Vagina (tissue), 2 donors: ENCODE measurements at regions not wholly inside any gene's neighbourhood (a gene's known extent, or its start where the extent isn't known, plus 50 kb on each side); places are given as distances from the start of the nearest gene placed in this dataset.

Experiments used
- DNase-seq, 2 donors: peaks; one replicate each; pipeline ENCODE4 v3.0.0-alpha.2; 2017; ENCODE audit errors: extremely low spot score in 2 of 2
- H3K27ac ChIP-seq: fragments of 200-600 bp; sonication (generic); one replicate; pipeline ENCODE4 v1.5.1; 2019
- H3K27me3 ChIP-seq: fragments of 200-600 bp; sonication (generic); one replicate; pipeline ENCODE4 v1.5.1; 2019
- H3K36me3 ChIP-seq, 2 donors: fragments of 200-600 bp; sonication (generic); one replicate each; pipeline ENCODE4 v1.5.1; 2017 to 2019
- H3K4me1 ChIP-seq: fragments of 200-600 bp; sonication (generic); one replicate; pipeline ENCODE4 v1.5.1; 2019
- H3K4me3 ChIP-seq, 2 donors: fragments of 200-600 bp; sonication (generic); 1 replicate in 1 of 2; 2 replicates in 1 of 2; pipeline ENCODE4 v1.5.1; 2016 to 2019
- H3K9me3 ChIP-seq: fragments of 200-600 bp; sonication (generic); one replicate; pipeline ENCODE4 v1.5.1; 2019
- CTCF ChIP-seq, 3 experiments: fragments of 450-650 bp in 2 of 3; fragments of 200-600 bp in 1 of 3; sonication (generic) in 1 of 3; IDR thresholded peaks; one replicate each; pipeline ENCODE4 v1.5.1; 2017 to 2019; ENCODE audit warnings: antibody characterized with exemption in 3 of 3, mild to moderate bottlenecking in 2 of 3, moderate library complexity in 2 of 3
- POLR2A ChIP-seq, 2 donors: fragments of 450-650 bp; IDR thresholded peaks; one replicate each; pipeline ENCODE4 v1.6.1; 2017; ENCODE audit warnings: antibody characterized with exemption in 2 of 2, mild to moderate bottlenecking in 2 of 2, moderate library complexity in 2 of 2
- POLR2AphosphoS5 ChIP-seq, 2 donors: sonication (generic); formaldehyde crosslinking; IDR thresholded peaks; one replicate each; pipeline ENCODE4 v1.9.0; 2017; ENCODE audit warnings: antibody characterized with exemption in 2 of 2, mild to moderate bottlenecking in 2 of 2, low read depth in 1 of 2; ENCODE audit not compliant: insufficient read depth in 1 of 2
- intact Hi-C: fragments of 100-400 bp; cut with DNase I; formaldehyde crosslinking; loops from one replicate; pipeline ENCODE4 v1.15.1; 2023

DNA sequence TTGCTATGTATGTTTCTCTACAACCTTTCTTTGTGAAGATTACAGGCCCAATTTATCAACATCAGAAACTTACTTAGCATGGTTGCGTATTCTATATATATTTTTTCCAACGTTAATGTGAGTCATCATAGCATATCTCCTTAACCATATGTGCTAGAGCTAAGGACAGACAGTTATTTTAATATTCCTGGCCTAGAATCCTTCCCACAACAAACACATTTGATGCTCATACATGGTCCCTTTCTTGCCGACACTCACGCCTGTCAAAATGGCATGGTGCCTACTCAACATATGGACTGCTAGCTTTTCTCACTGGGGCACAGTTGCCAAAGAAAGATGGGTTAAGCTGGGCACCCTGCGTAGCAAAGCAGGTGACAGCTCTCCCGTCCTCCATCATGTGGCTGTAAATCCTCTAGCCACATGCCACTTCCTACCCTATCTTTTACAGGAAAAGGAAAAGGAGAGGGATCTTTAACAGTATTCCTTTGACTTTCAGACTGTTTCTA is 75.2 kb upstream of the GALNT5 start:
- Histone ChIP-seq H3K27ac (no peak overlapping the region), H3K4me3 (no peak overlapping the region), H3K9me3 (no peaks in the 10 kb centered on the region), H3K27me3 (no peaks in the 10 kb centered on the region), H3K36me3 (no peaks in the 10 kb centered on the region), H3K4me1 (no peaks in the 10 kb centered on the region)
- intact Hi-C loops = no loop called here
- DNase-seq = no peak
- TF ChIP-seq CTCF (IDR thresholded peaks at IDR 0.05) (no peak), POLR2A (IDR thresholded peaks at IDR 0.05) (no peak), POLR2AphosphoS5 (IDR thresholded peaks at IDR 0.05; ENCODE audit: insufficient read depth in 1 of 2, low read depth in 1 of 2) (no peak)

DNA sequence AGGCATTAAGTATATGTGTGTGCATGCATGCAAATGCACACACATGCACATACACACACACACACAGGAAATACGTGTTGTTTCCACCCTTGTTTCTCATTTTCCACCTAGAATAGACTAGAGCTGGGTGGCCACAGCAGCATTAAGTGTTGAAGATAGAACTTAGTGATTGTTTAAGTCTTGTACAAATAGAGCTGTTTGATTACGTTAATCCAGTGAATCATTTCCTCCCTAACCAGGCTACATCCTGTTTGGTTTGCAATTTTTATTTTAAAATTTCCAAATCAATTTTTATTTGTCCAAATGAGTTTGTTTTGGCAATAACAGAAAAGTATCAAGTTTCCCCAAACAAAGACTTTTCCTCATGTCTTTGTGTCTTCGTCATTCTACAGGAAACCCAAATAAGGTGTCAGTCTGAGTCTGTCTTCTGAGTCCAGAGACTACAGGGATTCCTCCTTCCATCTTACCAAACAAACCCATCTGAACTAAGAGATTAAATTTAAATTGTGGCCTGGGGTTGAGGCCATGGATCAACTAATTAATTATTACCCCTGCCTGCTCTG is 74.6 kb upstream of the GALNT5 start:
- H3K27ac ChIP-seq = no peak overlapping the region
- H3K36me3 ChIP-seq = no peaks in the 10 kb centered on the region
- intact Hi-C loops = no loop called here
- no peak overlapping the region for H3K4me3 ChIP-seq
- no peak for DNase-seq
- no peaks in the 10 kb centered on the region for H3K4me1 ChIP-seq
- no peak for TF ChIP-seq POLR2A (IDR thresholded peaks at IDR 0.05)
- peak in 1 of 2 donors; percentile 68 for TF ChIP-seq POLR2AphosphoS5 (IDR thresholded peaks at IDR 0.05; ENCODE audit: insufficient read depth in 1 of 2, low read depth in 1 of 2)
- no peaks in the 10 kb centered on the region for H3K9me3 ChIP-seq
- no peaks in the 10 kb centered on the region for H3K27me3 ChIP-seq

GRCh38 chr2:157184161-157184895 is 73.2 kb upstream of the GALNT5 start:
- intact Hi-C loops = no loop called here
- H3K4me1 ChIP-seq = no peaks in the 10 kb centered on the region
- H3K36me3 ChIP-seq = no peaks in the 10 kb centered on the region
- DNase-seq = no peak
- TF ChIP-seq POLR2AphosphoS5 (IDR thresholded peaks at IDR 0.05; ENCODE audit: insufficient read depth in 1 of 2, low read depth in 1 of 2) = no peak
- TF ChIP-seq POLR2A (IDR thresholded peaks at IDR 0.05) = no peak
- no peak for TF ChIP-seq CTCF (IDR thresholded peaks at IDR 0.05)
- H3K27me3 ChIP-seq = no peaks in the 10 kb centered on the region
- no peak overlapping the region for H3K4me3 ChIP-seq
- no peak overlapping the region for H3K27ac ChIP-seq
- H3K9me3 ChIP-seq = no peaks in the 10 kb centered on the region

GRCh38 chr2:157185476-157186227 is 71.9 kb upstream of the GALNT5 start:
- TF ChIP-seq POLR2AphosphoS5 (IDR thresholded peaks at IDR 0.05; ENCODE audit: insufficient read depth in 1 of 2, low read depth in 1 of 2) (no peak), POLR2A (IDR thresholded peaks at IDR 0.05) (no peak), CTCF (IDR thresholded peaks at IDR 0.05) (no peak)
- intact Hi-C loops = no loop called here

GRCh38 chr2:157190151-157190550 is 67.4 kb upstream of the GALNT5 start:
- Histone ChIP-seq H3K36me3 (no peaks in the 10 kb centered on the region), H3K4me1 (no peaks in the 10 kb centered on the region), H3K9me3 (no peaks in the 10 kb centered on the region), H3K27me3 (no peaks in the 10 kb centered on the region), H3K27ac (no peak overlapping the region), H3K4me3 (no peak overlapping the region)
- no peak for DNase-seq
- intact Hi-C loops = no loop called here
- no peak for TF ChIP-seq CTCF (IDR thresholded peaks at IDR 0.05)
- no peak for TF ChIP-seq POLR2AphosphoS5 (IDR thresholded peaks at IDR 0.05; ENCODE audit: insufficient read depth in 1 of 2, low read depth in 1 of 2)
- TF ChIP-seq POLR2A (IDR thresholded peaks at IDR 0.05) = no peak

More at GRCh38 chr2:157185476-157186227, 71.9 kb upstream of the GALNT5 start:
- Histone ChIP-seq H3K4me3 (no peak overlapping the region), H3K27ac (no peak overlapping the region), H3K9me3 (no peaks in the 10 kb centered on the region), H3K36me3 (no peaks in the 10 kb centered on the region), H3K27me3 (no peaks in the 10 kb centered on the region), H3K4me1 (no peaks in the 10 kb centered on the region)
- DNase-seq = no peak
